ENCODE measurements at regions not wholly inside any gene's neighbourhood (a gene's known extent, or its start where the extent isn't known, plus 50 kb on each side); places are given as distances from the start of the nearest gene placed in this dataset.
"Not testable (repeated sequence)": the region's sequence is repeated elsewhere in the genome, so short reads cannot be mapped to it uniquely, and the experiment has no call there.

DNA sequence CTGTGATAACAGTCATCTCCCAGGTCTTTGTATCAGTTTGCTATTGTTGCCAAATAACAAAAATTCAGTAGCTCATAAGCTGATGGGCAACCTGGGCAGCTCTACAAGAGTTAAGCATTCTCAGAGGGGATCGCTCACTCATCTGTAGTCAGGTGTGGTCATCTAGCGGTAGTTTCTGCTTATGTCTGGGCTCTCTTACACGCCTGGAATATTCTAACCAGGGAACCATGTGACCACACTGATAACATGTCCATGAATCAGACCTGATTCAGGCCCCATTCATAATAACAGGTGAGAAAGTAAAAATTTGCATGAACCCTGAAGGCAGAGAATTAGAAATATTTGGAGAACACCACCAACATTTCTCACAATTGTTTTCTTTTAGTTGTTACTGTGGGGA, 576.1 kb downstream of the SLCO4C1 start:
- FAIRE-seq: no peak

GRCh38 chr5:101717721-101718120, 578.4 kb downstream of the SLCO4C1 start:
- FAIRE-seq: no peak

DNA sequence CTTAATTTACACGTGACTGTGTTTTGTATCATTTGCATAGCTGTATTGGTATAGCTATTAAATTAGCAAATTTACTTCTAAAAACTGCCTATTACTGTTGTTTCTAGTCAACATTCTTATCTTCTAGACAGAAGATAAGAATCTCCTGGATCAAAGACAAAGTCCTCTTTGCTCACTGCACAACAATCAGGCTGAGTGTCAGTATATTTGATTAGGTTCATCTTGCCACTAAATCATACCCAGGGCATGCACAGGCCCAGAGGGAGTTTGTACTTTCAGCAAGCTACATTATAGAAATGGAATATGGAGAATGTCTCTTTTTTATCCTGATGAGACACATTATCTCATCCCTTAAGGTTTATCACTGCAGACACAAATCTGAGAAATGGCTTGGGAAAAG, 579.1 kb downstream of the SLCO4C1 start:
- no peak for FAIRE-seq

DNA sequence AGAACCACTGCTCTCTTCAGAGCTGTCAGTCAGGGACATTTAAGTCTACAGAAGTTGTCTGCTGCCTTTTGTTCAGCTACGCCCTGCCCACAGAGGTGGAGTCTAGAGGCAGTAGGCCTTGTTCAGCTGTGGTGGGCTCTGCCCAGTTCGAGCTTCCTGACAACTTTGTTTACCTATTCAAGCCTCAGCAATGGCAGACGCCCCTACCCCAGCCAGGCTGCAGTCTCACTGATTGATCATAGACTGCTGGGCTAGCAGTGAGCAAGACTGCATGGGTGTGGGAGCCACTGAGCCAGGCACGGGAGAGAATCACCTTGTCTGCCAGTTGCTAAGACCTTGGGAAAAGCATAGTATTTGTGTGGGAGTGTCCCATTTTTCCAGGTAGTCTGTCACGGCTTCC, 580.3 kb downstream of the SLCO4C1 start:
- not testable (repeated sequence) for FAIRE-seq

DNA sequence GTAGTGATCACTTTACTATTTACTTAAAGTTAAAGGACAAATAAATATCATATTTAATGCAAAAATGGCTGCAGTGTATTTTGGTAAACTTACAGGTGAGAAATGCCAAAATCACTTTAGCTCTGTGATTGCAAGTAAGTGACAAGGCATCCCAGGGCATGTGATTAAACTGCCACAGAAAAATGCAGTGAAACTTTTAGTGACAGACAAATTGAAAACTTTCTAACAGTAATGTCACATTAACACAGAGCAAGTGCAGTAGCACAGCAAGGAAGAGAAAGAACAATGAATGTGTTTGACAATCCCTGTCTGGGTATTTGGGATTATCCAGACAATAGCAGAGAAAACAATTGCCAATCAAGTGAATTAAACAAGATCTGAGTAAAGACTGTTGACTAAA, 606.8 kb downstream of the SLCO4C1 start:
- no peak for FAIRE-seq

- no peak for FAIRE-seq
Measured at GRCh38 chr5:101688156-101688555, 607.9 kb downstream of the SLCO4C1 start.

- FAIRE-seq: no peak
Measured at GRCh38 chr5:101687349-101687985, 608.6 kb downstream of the SLCO4C1 start.

DNA sequence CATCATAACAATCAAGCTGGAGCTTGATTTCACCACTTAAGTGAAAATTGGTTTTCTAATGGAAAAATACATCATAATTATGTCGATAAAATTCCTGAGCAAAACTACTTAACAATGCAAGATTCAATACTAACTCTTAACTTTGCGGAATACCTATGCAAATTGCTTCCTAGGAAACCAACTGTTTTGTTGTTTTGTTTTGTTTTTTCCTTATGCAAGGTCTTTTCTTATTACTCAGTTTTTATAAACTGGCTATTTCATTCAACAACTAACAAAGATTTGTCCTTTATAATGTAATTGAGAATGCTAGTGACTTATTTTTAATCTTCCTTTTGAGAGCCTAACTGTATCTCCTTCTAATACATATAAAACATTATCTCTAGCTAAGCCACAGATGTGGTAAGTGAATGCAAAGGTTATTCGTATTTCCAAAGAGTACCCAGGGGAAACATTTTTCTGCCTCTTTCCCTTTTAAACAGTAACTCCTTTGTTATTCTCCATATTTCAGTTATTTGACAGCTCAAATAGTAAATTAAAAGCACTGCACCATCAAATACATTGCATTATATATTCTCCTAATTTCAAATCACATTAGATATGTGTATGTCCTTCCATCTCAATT, 609.4 kb downstream of the SLCO4C1 start:
- FAIRE-seq: no peak

DNA sequence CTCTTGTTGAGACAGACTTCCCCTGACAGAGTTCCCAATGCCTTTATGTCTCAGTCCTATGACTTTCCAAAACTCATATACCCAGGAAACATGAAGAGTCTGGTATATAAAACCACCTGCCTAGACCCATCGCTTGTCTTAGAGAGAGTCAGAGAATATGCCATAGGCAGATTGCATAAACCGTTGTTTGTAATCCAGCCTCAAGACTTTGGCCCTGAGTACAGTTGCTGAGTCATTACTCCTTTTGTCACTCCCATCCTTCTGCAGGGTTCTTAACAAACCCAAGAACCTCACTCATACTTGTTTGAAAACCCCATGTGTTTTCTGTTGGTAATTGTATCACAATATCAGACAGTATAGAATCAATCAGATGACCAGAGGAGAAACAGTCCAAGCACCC, 616.3 kb downstream of the SLCO4C1 start:
- FAIRE-seq: no peak

GRCh38 chr5:101678481-101679193, 617.4 kb downstream of the SLCO4C1 start:
- FAIRE-seq: peak; percentile 21

DNA sequence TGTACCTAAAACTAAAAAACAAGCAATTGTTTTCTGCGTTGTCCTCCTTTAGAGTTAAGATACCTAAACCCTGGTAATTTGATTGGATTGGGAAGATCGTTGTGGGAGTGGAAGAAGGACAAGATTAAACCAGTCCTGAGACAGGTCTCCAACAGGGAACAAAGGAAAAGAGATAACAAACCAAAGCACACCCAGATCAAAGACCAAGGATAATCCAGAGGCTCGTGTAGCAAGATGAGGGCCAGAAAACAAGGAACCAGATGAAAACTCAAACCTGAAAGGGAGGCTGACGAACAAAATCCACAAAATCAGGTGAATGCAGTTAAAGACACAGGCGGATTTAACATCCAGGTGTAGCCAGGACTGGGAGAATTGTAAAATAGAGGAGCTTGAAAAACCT, 618.1 kb downstream of the SLCO4C1 start:
- no peak for FAIRE-seq

GRCh38 chr5:101676646-101677045, 619.4 kb downstream of the SLCO4C1 start:
- no peak for FAIRE-seq

GRCh38 chr5:101675510-101676219, 620.4 kb downstream of the SLCO4C1 start:
- FAIRE-seq: no peak

DNA sequence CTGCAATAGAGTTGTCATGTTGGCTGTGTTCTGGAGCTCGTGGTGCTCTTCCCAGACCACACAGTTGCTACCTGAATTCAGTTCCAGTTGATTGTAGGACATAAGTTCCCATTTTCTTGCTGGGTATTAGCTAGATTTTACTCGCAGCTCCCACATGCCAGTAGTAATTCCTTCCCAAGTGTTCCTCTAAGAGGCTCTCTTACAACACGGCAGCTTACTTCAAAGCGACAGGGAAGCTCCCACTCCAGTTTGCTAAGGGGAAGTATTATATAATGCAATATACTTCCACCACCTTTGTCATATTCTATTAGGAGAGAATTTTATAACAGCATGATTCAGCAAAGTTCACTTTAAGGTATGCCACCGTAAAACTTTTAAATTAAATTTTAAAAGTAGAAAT, 623.0 kb downstream of the SLCO4C1 start:
- no peak for FAIRE-seq

- no peak for FAIRE-seq
Measured at GRCh38 chr5:101664071-101664791, 631.9 kb downstream of the SLCO4C1 start.

DNA sequence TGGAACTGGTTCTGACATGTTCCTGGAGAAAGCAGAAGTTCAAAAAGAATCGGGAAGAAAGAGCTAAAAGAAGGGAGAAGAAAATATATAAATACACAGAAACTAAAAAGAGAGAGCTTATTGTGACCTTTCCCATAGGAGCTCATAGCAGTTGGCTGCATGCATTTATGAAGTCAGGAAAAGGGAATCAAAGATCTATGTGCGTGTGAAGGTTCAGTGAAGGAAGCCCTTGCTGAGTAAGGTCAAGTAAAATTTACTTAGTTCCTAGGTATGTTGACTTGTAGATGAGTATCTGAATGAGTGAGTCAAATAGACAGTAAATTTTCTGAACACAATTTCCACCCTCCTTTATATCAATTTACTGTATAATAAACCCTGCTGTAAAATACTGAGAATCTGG, 632.5 kb downstream of the SLCO4C1 start:
- FAIRE-seq: no peak

DNA sequence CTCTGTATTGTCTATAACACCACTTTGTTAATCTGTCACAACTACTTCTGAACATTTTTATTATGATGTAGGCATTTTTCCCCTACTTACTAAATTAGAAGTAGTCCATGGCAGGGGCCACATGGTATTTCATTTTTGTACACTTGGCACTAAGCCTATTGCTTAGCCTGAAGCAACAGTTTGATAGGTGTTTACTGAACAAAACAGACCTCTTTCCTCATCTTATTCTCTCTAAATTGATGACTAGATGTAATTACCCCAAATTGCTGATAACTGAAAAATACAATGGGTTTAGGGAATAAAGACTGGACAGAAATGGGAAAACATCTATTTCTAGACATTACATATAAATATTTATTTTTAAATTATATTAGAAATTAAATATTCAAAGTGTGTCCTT, 633.8 kb downstream of the SLCO4C1 start:
- no peak for FAIRE-seq

GRCh38 chr5:101658433-101658832, 637.7 kb downstream of the SLCO4C1 start:
- no peak for FAIRE-seq

- no peak for FAIRE-seq
Measured at GRCh38 chr5:101653996-101654395, 642.1 kb downstream of the SLCO4C1 start.

DNA sequence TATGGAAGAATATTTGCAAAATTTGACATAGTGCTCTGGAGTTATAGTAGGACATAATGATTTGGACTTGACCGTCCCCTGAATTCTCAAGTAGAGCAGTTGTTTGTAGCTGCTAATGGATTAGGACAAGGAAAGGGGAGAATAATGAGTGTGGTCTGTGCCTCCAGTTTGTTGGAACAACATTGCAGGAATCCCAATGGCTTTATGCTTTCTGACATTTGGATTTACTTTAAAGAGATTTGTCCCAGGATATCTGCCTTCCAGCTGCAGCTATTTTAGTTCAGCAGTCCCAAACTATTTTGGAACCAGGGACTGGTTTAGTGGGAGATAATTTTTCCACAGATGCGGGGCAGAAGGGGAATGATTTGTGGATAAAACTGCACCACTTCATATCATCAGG, 648.2 kb downstream of the SLCO4C1 start:
- FAIRE-seq: no peak

- no peak for FAIRE-seq
Measured at GRCh38 chr5:101643794-101644193, 652.3 kb downstream of the SLCO4C1 start.

DNA sequence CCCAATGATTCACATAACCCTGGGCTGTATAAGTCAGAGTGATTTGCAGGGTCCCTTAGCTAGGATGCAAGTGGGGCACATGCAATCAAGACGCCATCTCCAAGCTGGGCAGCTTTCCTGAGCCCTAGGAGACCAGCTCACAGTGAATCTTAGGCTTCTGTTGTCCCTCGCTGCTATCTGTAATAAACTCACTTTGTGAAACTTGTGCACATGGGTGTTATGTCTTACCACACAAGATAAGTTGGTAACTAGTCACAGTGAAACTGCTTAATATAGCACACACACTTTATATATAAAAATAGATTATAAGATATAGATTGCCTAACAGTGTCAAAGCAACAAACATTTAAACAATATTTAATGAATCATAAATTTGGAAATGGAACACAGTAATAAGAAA, 658.5 kb downstream of the SLCO4C1 start:
- FAIRE-seq: no peak

DNA sequence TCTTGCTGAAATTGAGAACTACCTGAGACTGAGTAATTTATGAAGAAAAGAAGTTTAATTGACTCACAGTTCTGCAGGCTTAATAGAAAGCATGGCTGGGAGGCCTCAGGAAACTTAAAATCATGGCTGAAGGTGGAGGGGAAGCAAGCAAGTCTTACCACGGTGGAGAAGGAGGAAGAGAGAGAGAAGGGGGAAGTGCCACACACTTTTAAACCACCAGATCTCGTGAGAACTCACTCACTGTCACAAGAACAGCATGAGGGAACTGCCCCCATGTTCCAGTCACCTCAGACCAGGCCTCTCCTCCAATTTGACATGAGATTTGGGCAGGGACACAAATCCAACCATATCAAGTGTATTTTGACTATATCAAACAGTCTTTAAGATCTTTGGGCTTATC, 668.3 kb downstream of the SLCO4C1 start:
- FAIRE-seq: not testable (repeated sequence)
